ENCODE measurements at regions not wholly inside any gene's neighbourhood (a gene's known extent, or its start where the extent isn't known, plus 50 kb on each side); places are given as distances from the start of the nearest gene placed in this dataset.
"Not testable (repeated sequence)": the region's sequence is repeated elsewhere in the genome, so short reads cannot be mapped to it uniquely, and the experiment has no call there.

GRCh38 chr7:91383905-91384274, 119.7 kb downstream of the FZD1 start:
- H3K4me1 ChIP-seq (replicated peaks in 1 of 2) = no peaks in the 10 kb centered on the region
- no peak overlapping the region for H3K4me3 ChIP-seq
- no peak overlapping the region for H3K27ac ChIP-seq
- in situ Hi-C loops (cut with MboI; ENCODE audit: low pct_unique_long_range_greater_than_20kb in 2 of 9, low sequenced_read_pairs in 9 of 9, unreplicated experiment in 9 of 9) = no loop called here
- ATAC-seq (replicated peaks in 6 of 8) = no peak

GRCh38 chr7:91394757-91395156, 130.5 kb downstream of the FZD1 start:
- H3K4me3 ChIP-seq; H3K27ac ChIP-seq; ATAC-seq (replicated peaks in 6 of 8); H3K4me1 ChIP-seq (replicated peaks in 1 of 2); in situ Hi-C loops (cut with MboI; ENCODE audit: low pct_unique_long_range_greater_than_20kb in 2 of 9, low sequenced_read_pairs in 9 of 9, unreplicated experiment in 9 of 9): not testable (repeated sequence)
- no CpG with 5 or more reads among the region's 7 CpGs for WGBS, 10 experiments

DNA sequence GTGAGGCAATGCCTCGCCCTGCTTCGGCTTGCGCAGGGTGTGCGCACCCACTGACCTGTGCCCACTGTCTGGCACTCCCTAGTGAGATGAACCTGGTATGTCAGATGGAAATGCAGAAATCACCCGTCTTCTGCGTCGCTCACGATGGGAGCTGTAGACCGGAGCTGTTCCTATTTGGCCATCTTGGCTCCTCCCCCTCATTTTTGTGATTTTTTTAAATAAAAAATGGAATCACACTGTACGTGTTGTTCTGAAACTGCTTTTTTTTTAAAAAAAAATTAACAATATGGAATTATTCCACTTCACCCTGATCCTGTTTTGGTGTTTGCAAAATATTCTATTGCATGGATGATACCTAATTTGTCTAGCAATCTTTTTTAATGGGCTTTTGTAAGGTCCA, 131.1 kb downstream of the FZD1 start:
- H3K4me1 ChIP-seq (replicated peaks in 1 of 2); in situ Hi-C loops (cut with MboI; ENCODE audit: low pct_unique_long_range_greater_than_20kb in 2 of 9, low sequenced_read_pairs in 9 of 9, unreplicated experiment in 9 of 9); H3K4me3 ChIP-seq; H3K27ac ChIP-seq; ATAC-seq (replicated peaks in 6 of 8): not testable (repeated sequence)
- WGBS, 10 experiments = 56 to 100% (median 84%) methylated on average over 3 to 10 of the region's 10 CpGs; no CpG with 5 or more reads in 4 of the 10 experiments

GRCh38 chr7:91397096-91397495, 132.9 kb downstream of the FZD1 start:
- no peaks in the 10 kb centered on the region for H3K4me1 ChIP-seq (replicated peaks in 1 of 2)
- 10 to 100% (median 88%) methylated on average over 1 to 2 of the region's 2 CpGs; no CpG with 5 or more reads in 2 of the 10 experiments for WGBS, 10 experiments
- no peak overlapping the region for H3K4me3 ChIP-seq
- no peak overlapping the region for H3K27ac ChIP-seq
- no peak for ATAC-seq (replicated peaks in 6 of 8)
- in situ Hi-C loops (cut with MboI; ENCODE audit: low pct_unique_long_range_greater_than_20kb in 2 of 9, low sequenced_read_pairs in 9 of 9, unreplicated experiment in 9 of 9) = no loop called here

DNA sequence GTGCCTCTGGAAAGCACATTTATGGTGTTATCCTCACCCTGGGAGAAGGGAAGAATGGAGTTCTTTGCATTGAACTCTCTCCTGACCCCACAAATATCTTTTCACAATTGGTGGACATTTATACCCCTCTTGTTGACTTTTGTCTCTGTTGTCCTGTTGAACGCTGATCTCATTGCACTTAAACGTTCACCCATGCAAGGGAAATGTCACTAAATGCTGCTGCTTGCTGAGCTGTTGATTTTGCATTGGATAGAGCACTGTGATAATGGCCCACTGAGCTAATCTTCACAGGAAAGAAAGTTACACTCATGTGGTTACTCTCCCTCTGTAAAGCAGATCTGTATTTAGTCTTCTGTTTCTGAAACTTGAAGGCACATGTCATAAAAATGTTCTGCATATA, 133.4 kb downstream of the FZD1 start:
- Histone ChIP-seq H3K4me3 (no peak overlapping the region), H3K27ac (no peak overlapping the region), H3K4me1 (replicated peaks in 1 of 2) (no peaks in the 10 kb centered on the region)
- 0 to 30% (median 11%) methylated on average over 1 to 2 of the region's 2 CpGs; no CpG with 5 or more reads in 2 of the 10 experiments for WGBS, 10 experiments
- in situ Hi-C loops (cut with MboI; ENCODE audit: low pct_unique_long_range_greater_than_20kb in 2 of 9, low sequenced_read_pairs in 9 of 9, unreplicated experiment in 9 of 9) = no loop called here
- ATAC-seq (replicated peaks in 6 of 8) = peak in 3 of 8 experiments; percentile 22 to 78 (median 40)

GRCh38 chr7:91398341-91398740, 134.1 kb downstream of the FZD1 start:
- ATAC-seq (replicated peaks in 6 of 8) = no peak
- WGBS, 10 experiments = 0 to 92% (median 25%) methylated on average over 1 to 2 of the region's 2 CpGs; no CpG with 5 or more reads in 5 of the 10 experiments
- in situ Hi-C loops (cut with MboI; ENCODE audit: low pct_unique_long_range_greater_than_20kb in 2 of 9, low sequenced_read_pairs in 9 of 9, unreplicated experiment in 9 of 9) = no loop called here
- no peak overlapping the region for H3K27ac ChIP-seq
- H3K4me1 ChIP-seq (replicated peaks in 1 of 2) = no peaks in the 10 kb centered on the region
- no peak overlapping the region for H3K4me3 ChIP-seq

- Histone ChIP-seq H3K27ac (no peak overlapping the region), H3K4me1 (replicated peaks in 1 of 2) (no peaks in the 10 kb centered on the region), H3K4me3 (no peak overlapping the region)
- in situ Hi-C loops (cut with MboI; ENCODE audit: low pct_unique_long_range_greater_than_20kb in 2 of 9, low sequenced_read_pairs in 9 of 9, unreplicated experiment in 9 of 9) = no loop called here
- no peak for ATAC-seq (replicated peaks in 6 of 8)
- WGBS, 10 experiments = 21 to 100% (median 91%) methylated on average over 1 to 3 of the region's 3 CpGs; no CpG with 5 or more reads in 1 of the 10 experiments
Observed at GRCh38 chr7:91405092-91405788, 141.0 kb downstream of the FZD1 start.

GRCh38 chr7:91405873-91406272, 141.6 kb downstream of the FZD1 start:
- H3K27ac ChIP-seq; H3K4me3 ChIP-seq; H3K4me1 ChIP-seq (replicated peaks in 1 of 2); in situ Hi-C loops (cut with MboI; ENCODE audit: low pct_unique_long_range_greater_than_20kb in 2 of 9, low sequenced_read_pairs in 9 of 9, unreplicated experiment in 9 of 9); ATAC-seq (replicated peaks in 6 of 8): not testable (repeated sequence)
- WGBS, 10 experiments = 0 to 100% (median 71%) methylated on average over 1 of the region's 1 CpG; no CpG with 5 or more reads in 6 of the 10 experiments

GRCh38 chr7:91407942-91408341, 143.7 kb downstream of the FZD1 start:
- Histone ChIP-seq H3K4me1 (replicated peaks in 1 of 2) (no peaks in the 10 kb centered on the region), H3K27ac (no peak overlapping the region), H3K4me3 (no peak overlapping the region)
- no peak for ATAC-seq (replicated peaks in 6 of 8)
- in situ Hi-C loops (cut with MboI; ENCODE audit: low pct_unique_long_range_greater_than_20kb in 2 of 9, low sequenced_read_pairs in 9 of 9, unreplicated experiment in 9 of 9) = no loop called here
- WGBS, 10 experiments = 0 to 80% (median 0%) methylated on average over 1 of the region's 1 CpG; no CpG with 5 or more reads in 5 of the 10 experiments

GRCh38 chr7:91408388-91409154, 144.3 kb downstream of the FZD1 start:
- WGBS, 10 experiments = 38 to 96% (median 79%) methylated on average over 2 to 5 of the region's 5 CpGs
- in situ Hi-C loops (cut with MboI; ENCODE audit: low pct_unique_long_range_greater_than_20kb in 2 of 9, low sequenced_read_pairs in 9 of 9, unreplicated experiment in 9 of 9) = no loop called here
- H3K4me3 ChIP-seq = no peak overlapping the region
- no peak for ATAC-seq (replicated peaks in 6 of 8)
- no peak overlapping the region for H3K27ac ChIP-seq
- no peaks in the 10 kb centered on the region for H3K4me1 ChIP-seq (replicated peaks in 1 of 2)

DNA sequence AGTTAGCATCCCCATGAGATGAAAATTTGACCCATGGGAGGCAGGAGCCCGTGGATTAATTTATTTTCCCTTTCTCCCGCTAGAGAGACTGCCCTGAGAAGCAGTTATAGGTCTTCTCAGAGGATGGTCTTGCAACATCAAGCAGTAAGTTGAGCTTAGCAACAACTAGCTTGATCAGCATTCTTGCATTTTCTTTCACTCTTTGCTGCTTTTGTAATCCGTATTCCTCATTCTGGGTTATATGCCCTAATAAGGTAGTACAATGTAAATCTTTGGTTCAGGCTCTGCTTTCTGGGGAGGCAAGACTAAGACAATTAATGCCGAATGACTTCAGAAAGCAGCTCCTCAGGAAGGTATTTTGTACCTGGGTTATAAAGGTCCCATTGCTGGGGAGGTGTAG, 146.8 kb downstream of the FZD1 start:
- WGBS, 10 experiments = 25 to 100% (median 58%) methylated on average over 1 to 4 of the region's 4 CpGs
- in situ Hi-C loops (cut with MboI; ENCODE audit: low pct_unique_long_range_greater_than_20kb in 2 of 9, low sequenced_read_pairs in 9 of 9, unreplicated experiment in 9 of 9) = no loop called here
- peak in 2 of 8 experiments; percentile 55 to 60 for ATAC-seq (replicated peaks in 6 of 8)
- Histone ChIP-seq H3K4me3 (no peak overlapping the region), H3K4me1 (replicated peaks in 1 of 2) (peaks cover 0 to 8% of the 10 kb centered on the region in 2 donors), H3K27ac (no peak overlapping the region)

DNA sequence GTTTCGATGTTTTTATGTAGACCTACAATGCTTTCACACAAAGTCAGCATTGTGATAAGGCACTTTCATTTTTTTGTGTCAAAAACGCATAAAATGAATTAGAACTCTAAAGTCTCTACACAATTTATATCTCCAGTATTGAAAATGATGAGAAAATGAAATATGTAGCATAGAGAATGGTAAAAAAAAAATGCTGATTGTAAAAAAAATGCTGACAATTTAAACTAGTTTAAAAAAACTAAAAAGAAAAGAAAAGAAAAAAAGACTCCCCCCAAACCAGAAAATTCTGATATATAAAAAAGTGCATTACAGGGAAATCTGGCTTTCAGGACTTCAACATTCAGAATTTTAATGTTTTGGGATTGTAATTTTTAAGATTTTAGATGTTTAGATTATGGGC, 148.1 kb downstream of the FZD1 start:
- WGBS, 10 experiments = 10 to 63% (median 39%) methylated on average over 2 of the region's 2 CpGs; no CpG with 5 or more reads in 1 of the 10 experiments
- in situ Hi-C loops (cut with MboI; ENCODE audit: low pct_unique_long_range_greater_than_20kb in 2 of 9, low sequenced_read_pairs in 9 of 9, unreplicated experiment in 9 of 9) = no loop called here
- Histone ChIP-seq H3K4me1 (replicated peaks in 1 of 2) (peaks cover 6 to 12% of the 10 kb centered on the region in 2 donors), H3K27ac (no peak overlapping the region), H3K4me3 (no peak overlapping the region)
- no peak for ATAC-seq (replicated peaks in 6 of 8)

DNA sequence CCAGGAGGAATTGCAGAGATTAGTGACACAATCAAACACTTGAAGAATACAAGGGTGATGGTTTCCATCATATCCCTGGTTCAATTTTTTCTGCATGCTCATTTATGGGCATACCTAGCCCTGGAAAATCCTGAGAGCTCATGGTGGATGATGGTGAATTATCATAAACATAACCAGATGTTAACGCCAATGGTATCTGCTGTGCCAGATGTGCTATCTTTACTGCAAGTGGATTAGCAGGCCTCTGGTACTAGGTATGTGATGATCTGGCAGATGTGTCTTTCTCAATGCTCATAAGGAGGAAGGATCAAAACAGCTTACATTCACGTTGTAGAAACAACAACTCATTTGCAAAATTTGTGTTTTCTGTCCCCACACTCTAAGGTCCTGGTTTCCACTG, 150.5 kb downstream of the FZD1 start:
- peaks cover 6 to 12% of the 10 kb centered on the region in 2 donors for H3K4me1 ChIP-seq (replicated peaks in 1 of 2)
- no peak for ATAC-seq (replicated peaks in 6 of 8)
- WGBS, 10 experiments = 0 to 72% (median 50%) methylated on average over 1 to 2 of the region's 2 CpGs; no CpG with 5 or more reads in 5 of the 10 experiments
- no peak overlapping the region for H3K27ac ChIP-seq
- no peak overlapping the region for H3K4me3 ChIP-seq
- in situ Hi-C loops (cut with MboI; ENCODE audit: low pct_unique_long_range_greater_than_20kb in 2 of 9, low sequenced_read_pairs in 9 of 9, unreplicated experiment in 9 of 9) = no loop called here
